D721Med (cell line): ENCODE measurements at regions not wholly inside any gene's neighbourhood (a gene's known extent, or its start where the extent isn't known, plus 50 kb on each side); places are given as distances from the start of the nearest gene placed in this dataset.

Source experiments
- DNase-seq: peaks from one replicate; pipeline ENCODE4 v3.0.0; 2011; ENCODE audit warnings: low spot score; ENCODE audit not compliant: insufficient read length
- FAIRE-seq: peaks from 2 replicates; lab custom pipeline; 2011; peaks lifted over from hg19 to GRCh38; lab: Jason Lieb, UNC
- TF ChIP-seq, protein P1 (sequence below): IDR thresholded peaks from 2 replicates; pipeline ENCODE4 v1.5.1; 2012; ENCODE audit warnings: mild to moderate bottlenecking, control low read depth; ENCODE audit not compliant: insufficient read depth; ENCODE audit errors: missing control alignments

DNA sequence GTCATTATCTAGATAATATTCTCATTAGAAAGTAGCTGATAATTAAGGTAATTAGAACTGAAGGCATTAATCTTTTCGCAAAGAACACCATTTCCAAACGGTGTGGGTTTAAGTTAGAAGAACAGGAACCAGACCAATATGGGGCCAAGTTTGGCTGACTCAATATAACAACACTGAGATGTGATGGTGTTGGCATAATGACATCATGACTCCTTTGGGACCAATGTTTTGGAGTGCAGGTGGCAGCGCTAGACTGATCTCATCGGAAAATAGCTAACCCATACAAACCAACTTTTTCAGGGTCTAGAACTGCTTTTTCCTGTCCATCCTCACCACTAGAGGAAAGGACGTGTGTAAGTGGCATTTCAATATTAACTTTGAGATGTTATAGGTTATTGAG is 1171.7 kb upstream of the ZEB2 start:
- TF ChIP-seq, protein P1, sequence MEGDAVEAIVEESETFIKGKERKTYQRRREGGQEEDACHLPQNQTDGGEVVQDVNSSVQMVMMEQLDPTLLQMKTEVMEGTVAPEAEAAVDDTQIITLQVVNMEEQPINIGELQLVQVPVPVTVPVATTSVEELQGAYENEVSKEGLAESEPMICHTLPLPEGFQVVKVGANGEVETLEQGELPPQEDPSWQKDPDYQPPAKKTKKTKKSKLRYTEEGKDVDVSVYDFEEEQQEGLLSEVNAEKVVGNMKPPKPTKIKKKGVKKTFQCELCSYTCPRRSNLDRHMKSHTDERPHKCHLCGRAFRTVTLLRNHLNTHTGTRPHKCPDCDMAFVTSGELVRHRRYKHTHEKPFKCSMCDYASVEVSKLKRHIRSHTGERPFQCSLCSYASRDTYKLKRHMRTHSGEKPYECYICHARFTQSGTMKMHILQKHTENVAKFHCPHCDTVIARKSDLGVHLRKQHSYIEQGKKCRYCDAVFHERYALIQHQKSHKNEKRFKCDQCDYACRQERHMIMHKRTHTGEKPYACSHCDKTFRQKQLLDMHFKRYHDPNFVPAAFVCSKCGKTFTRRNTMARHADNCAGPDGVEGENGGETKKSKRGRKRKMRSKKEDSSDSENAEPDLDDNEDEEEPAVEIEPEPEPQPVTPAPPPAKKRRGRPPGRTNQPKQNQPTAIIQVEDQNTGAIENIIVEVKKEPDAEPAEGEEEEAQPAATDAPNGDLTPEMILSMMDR = no peak
- no peak for FAIRE-seq

DNA sequence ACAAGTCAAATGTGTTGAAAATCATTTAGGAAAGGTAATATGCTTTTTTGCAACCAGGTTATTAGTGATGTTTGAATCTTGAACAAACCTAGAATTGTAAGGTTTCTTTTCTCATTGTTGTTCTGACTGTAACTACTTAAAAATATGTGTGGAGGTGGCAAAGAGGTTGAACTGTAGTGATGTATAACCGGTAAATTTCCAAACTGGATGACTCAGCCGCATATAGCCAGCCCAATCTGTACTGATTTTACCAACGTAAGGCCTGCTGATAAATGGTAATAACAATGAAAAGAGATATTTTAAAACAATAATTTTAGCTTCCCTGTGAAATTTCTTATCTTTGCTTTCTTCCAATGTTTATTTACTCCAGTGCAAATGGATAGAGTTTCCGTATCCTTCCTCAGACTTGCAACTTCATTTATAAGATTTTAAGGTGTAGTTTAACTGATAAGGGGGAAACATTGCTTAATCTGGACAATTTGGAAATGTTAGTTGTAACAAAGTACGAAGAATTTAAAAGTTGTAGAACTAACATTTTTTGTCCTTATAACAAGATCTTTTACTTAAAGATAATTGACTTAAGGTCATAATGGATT is 1170.4 kb upstream of the ZEB2 start:
- DNase-seq = no peak
- TF ChIP-seq, protein P1 = no peak
- FAIRE-seq = peak; percentile 6

More for the DNA sequence above, 1171.7 kb upstream of the ZEB2 start:
- DNase-seq = no peak

DNA sequence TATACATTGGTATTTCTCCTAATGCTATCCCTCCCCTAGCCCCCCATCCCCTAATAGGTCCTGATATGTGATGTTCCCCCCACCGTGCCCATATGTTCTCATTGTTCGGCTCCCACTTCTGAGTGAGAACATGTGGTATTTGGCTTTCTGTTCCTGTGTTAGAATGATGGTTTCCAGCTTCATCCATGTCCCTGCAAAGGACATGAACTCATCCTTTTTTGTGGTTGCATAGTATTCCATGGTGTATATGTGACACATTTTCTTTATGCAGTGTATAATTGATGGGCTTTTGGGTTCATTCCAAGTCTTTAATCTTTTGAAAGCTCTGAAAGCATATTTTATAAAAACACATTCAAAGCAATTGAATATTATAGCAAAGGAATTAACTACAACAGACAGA is 1169.4 kb upstream of the ZEB2 start:
- FAIRE-seq (no peak), DNase-seq (no peak)
- TF ChIP-seq, protein P1 = no peak

DNA sequence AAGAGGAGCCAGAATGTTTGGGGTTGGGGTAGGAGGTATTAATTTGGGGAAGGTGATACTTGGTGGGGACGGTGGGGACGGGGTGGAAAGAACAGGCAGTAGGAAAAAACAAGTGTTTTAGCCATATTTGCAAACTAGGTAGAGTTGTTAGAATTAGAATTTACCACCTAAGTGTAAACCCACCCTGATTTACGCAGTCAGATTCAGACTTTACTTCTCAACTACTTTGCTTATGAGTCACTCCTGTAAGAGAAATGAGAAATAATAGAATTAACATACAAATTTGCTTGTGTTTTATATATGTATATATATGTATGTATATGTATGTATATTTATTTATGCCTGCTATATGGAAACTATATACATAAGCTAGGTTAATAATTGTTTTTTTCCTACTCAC is 1168.2 kb upstream of the ZEB2 start:
- DNase-seq = no peak
- no peak for FAIRE-seq
- TF ChIP-seq, protein P1 = no peak

DNA sequence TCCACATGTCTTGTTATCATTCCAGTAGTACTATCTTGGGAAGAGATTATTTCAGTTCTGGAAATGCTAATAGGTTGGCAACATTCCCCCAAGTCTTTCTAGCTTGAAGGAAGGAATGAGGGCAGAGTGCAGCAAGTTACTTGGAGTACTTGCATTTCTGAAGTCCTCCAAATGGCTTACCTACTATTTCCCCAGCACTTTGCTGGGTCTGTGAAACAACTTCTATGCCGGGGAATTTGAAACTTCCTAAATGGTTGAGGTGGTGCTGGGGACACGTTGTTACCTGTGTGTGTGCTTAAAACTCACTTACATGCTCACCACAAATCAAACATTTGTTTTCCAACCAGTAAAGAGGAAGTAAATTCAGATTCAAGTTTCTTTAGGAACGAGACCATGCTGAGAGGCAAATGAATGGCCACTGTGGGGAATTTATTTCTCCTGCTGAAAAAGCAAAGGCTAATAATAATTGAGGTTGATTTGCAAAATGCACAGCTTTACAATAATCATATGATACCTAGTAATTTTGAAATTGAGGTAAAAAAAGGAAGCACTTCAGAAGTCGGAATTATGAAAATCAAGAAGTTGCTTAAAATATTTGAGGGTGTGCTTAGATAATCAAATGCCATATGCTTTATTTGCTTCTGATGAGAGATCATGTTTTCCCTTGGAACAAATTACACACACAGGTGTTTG is 1167.7 kb upstream of the ZEB2 start:
- TF ChIP-seq, protein P1 = no peak
- DNase-seq = no peak
- no peak for FAIRE-seq

DNA sequence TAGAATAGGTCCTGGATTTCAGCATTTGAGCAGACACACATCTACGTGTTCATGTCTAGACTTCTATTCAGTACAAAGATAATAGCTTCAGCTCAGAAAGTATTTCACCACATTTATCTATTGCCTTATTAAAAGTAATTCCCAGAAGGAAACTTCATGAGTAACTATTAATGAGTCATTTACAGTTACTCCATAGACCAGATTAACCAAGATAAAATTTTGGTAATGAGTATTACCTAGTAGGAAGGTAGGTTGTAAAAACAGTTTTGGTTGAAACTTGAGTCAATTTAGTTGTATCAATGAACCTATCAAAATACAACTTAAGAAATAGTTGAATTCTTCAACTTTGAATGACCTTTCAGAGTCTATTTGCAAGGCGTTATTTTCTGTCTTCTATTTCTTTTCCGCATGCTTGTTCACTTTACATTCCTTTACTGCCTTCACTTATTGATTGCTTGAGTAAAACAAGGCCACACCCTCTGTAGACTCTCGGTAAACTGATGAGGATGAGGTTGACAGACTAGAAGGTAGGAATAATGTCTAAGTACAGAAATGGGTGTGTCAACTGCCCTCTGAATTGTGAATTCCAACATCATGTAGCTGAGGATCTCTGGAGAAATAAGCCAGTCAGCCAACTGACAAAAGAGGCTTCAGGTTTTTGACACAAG is 1165.6 kb upstream of the ZEB2 start:
- FAIRE-seq = no peak
- TF ChIP-seq, protein P1 = no peak
- DNase-seq = no peak

DNA sequence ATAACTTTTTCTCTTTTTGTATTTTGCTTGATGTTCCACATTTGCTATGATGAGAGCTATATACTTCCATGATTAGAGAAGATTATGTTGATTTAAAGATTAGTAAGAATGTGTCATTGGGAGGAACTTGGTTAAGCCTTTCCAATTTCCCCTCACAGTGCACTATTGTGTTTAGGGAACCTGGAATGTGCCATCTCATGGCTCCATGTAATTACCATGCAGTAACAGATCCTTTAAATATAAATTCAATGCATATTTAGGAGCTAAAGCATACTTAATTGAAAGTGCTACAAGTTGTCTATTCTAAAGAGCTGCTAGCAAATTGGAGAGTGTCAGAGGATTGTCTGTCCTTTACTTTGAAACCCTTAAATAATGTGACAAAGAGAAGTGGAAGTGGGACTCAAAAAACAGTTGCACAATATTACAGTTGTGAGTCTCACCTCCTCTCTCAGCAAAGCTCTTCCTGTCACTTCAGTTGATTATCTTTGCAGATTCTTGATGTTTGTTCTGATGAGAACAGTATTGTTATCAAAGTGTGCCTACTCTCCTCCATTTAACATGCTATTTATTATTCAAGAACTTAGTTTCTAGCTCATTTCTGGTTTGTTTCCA is 1162.7 kb upstream of the ZEB2 start:
- no peak for DNase-seq
- no peak for FAIRE-seq

More for the DNA sequence above, 1162.7 kb upstream of the ZEB2 start:
- TF ChIP-seq, protein P1 = no peak
